NCI-H1105 treated with DMSO at 0.1 percent for 48 hours (cell line): ENCODE measurements at regions not wholly inside any gene's neighbourhood (a gene's known extent, or its start where the extent isn't known, plus 50 kb on each side); places are given as distances from the start of the nearest gene placed in this dataset.
"Not testable (repeated sequence)": the region's sequence is repeated elsewhere in the genome, so short reads cannot be mapped to it uniquely, and the experiment has no call there.

Experiments used
- DNase-seq: peaks from one replicate; lab custom pipeline; 2025; lab: John Stamatoyannopoulos, UW

DNA sequence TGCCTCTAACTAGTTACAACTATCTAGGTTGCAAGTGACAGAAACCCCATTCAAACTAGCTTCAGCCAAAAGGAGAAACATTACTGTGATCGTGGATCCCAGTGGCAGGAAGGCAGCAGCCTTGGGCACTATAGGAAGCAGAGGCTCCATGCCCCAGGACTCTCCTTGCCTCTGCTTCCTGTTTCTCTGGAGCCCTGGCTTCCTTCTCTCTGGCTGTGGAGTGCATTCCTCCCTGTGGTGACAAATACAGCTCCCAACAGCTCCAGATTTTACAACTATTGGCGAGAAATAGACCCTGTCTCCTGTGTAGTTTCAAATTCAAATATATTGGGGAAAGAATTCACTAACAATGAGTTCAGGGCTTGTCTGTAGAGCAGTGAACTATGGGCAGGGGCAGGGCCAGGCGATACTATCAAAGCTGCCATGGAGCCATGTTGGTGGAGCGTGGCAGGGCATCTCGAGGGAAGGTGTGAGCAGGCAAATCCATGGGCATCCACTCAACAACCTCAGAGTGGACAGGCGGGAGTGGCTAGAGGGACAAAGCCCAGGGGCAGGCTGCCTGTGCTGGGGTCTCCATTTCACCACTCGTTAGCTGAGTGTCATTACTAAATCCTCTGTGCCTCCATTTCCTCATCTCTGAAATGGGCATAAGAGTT, 189.5 kb downstream of the ERCC6L2 start:
- no peak for DNase-seq

GRCh38 chr9:96062854-96063253, 187.4 kb downstream of the ERCC6L2 start:
- no peak for DNase-seq

DNA sequence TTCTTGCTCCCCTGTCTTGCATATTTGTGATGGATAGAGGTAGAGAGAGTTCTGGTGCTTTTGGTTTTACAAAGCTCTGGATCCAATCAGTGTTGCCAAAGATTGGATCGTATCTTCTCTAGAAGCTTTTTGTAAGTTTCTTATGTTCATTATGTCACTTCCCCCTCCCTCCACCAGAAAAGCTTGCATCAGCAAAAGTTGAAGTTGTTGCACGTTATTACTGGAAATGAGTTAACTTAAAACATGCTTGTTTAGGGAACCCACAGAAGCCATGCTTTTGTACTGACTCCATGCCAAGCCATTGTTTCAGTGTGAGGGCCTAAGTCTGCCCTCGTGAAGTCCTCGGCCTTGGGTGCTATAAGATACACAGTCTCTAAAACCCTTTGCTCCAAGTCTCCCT, 186.5 kb downstream of the ERCC6L2 start:
- no peak for DNase-seq

DNA sequence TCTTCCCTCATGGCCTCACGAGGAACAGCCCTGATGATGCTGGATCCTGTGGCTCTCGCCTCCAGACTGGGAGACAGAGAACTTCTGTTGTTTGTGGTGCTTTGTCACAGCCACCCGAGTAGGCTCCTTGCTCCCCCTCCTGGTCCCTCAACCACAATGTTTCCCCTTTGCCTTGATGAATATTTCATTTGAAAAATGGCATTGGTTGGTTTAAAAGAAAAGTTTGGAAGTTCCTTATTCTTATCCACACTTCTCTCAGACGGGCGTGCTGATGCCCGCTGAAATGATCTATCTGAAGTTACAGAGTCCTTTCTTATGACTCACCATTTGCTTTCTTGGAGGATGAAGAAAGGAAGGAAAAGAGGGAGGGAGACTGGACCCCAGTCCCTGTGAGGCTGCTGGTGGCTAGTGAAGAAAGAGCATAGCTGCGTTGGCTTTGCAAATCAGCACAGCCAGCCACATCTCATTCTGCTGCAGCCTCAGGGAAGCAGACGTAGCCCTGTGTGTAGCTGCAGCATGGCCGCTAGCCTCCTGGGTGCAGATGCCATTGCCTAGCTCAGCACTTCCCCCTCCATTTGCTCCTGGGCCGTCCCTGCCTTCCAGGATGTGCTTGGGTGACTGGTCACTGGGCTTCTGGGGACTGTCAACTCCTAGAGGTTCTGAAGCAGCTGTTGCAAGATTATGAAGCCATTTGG, 185.9 kb downstream of the ERCC6L2 start:
- peak; percentile 17 for DNase-seq

DNA sequence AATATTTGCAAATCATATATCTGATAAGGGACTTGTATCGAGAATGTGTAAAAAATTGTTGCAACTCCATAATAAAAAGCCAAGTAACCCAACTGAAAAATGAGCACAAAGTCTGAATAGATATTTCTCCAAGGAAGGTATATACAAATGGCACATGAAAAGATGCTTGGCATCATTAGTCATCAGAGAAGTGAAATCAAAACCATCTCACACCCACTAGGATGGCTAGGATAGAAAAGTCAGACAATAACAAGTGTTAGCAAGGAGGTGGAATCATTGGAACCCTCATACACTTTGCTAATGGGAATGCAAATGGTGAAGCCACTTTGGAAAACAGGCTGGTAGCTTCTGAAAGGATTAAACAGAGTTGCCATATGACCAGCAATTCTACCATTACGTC, 182.7 kb downstream of the ERCC6L2 start:
- DNase-seq = no peak

DNA sequence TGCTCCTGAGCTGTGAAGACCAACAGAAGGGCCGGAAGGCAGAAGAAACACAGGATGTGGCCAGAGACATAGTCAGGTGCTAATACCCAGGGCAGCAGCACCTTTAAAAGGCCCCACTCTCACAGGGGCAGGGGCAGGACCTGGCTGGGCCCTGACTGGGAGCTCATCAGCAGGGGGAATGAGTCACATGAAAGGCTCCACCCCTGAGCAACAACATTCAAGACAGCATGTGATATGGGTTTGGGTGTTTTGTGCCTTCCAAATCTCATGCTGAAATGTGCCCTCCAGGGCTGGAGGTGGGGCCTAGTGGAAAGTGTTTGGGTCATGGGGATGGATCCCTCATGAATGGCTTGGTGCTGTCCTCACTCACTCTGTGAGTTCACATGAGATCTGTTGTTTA, 181.7 kb downstream of the ERCC6L2 start:
- no peak for DNase-seq

DNA sequence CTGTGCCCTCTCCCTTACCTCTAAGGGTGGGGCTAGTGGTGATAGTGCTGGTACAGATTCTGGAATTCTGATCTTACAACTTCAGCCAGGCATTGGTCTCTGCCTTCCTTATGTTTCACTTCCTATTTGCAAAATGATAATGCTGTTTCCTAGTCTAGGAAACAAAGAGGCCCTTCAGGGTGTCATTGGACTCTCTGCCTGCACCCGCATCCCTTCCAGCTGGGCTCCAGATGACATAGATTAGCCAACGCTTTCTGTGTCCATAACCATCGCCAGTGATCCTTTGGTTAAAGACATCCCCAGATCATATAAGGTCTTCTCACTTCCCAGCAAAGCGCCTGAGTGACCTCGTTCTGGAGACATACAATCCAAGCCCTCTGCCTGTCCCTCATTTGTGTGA, 180.7 kb downstream of the ERCC6L2 start:
- DNase-seq = no peak

DNA sequence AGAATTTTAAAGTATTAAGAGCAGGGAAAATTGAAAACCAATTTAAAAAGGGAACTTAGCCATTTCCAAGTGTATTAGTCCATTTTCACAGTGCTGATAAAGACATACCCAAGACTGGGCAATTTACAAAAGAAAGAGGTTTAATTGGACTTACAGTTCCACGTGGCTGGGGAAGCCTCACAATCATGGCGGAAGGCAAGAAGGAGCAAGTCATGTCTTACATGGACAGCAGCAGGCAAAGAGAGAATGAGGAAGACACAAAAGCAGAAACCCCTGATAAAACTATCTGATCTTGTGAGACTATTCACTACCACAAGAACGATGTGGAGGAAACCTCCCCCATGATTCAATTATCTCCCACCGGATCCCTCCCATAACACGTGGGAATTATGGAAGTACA, 178.8 kb downstream of the ERCC6L2 start:
- not testable (repeated sequence) for DNase-seq

DNA sequence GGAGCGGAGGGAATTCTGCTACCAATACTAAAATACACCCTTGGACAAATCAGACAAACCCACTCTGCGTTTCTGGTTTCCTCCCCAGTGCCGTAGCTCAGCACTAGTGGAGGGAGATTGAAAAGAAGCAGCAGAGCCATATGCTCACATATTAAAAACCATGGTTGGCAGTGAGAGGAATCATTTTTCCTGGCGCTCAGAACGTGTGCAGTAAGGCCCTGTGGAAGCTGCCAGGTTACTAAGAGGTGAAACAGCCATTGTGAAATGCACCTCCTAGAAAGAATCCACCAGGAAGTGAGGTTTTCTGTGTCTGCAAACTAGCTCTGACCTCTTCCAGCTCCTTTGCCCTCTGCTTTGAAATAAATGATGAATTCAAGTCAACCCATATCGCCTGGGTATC, 177.2 kb downstream of the ERCC6L2 start:
- no peak for DNase-seq

DNA sequence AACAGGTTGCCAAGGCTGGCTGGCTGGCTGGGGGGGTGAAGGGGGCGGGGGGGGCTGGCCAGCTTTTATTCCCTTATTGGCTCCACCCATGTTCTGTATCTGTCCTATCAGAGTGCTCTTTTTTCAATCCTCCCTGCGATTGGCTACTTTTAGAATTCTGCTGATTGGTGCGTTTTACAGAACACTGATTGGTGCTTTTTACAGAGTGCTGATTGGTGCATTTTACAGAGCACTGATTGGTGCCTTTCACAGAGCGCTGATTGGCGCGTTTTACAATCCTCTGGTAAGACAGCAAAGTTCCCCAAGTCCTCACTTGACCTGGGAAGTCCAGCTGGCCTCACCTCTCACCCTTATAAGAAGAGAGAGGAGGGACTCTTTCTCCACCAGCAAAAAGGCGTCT, 175.9 kb downstream of the ERCC6L2 start:
- DNase-seq = no peak

GRCh38 chr9:96050861-96051155, 175.3 kb downstream of the ERCC6L2 start:
- no peak for DNase-seq

- no peak for DNase-seq
These were observed 174.8 kb downstream of the ERCC6L2 start for GRCh38 chr9:96050048-96050860.

DNA sequence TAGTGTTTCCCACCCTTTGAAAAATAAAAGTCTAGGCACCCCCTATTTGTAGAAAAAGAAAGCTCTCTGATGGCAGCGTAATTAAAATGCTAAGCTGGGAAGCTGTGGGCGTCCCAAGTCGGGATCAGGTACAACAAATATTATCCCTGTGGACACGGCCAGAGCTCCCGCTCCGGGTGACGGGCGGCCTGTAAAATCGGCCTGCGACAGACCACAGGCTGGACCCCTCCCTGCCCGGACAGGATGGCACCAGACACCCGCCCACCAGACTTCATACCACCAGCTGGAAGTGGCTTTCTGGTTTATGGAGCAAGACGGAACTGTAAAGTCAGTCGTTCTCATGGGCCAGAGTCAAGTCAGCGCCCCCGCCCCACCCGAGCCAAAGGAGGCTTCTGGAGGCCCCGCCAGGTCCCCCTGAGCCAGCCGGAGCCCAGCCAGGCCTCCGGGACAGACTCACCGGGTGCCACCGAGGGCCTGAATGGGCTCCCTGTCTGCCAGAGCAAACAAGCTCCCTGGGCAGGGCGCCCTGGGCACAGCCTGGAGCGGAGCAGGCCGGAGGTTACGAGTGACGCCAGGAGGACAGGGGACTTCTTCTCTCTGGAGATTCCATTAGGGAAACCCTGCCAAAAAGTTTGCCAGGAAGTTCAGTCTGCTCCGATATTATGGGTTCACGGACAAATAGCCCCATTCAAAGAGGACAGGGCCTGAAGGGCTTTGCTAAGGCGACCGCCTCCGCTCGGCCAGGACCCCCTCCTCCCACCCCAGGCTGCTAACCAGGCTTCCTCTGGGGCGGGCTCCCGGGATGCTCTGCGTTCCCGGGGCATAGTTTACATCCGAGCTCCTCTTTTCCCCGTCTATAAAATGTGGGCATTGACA, 173.7 kb downstream of the ERCC6L2 start:
- DNase-seq = no peak

DNA sequence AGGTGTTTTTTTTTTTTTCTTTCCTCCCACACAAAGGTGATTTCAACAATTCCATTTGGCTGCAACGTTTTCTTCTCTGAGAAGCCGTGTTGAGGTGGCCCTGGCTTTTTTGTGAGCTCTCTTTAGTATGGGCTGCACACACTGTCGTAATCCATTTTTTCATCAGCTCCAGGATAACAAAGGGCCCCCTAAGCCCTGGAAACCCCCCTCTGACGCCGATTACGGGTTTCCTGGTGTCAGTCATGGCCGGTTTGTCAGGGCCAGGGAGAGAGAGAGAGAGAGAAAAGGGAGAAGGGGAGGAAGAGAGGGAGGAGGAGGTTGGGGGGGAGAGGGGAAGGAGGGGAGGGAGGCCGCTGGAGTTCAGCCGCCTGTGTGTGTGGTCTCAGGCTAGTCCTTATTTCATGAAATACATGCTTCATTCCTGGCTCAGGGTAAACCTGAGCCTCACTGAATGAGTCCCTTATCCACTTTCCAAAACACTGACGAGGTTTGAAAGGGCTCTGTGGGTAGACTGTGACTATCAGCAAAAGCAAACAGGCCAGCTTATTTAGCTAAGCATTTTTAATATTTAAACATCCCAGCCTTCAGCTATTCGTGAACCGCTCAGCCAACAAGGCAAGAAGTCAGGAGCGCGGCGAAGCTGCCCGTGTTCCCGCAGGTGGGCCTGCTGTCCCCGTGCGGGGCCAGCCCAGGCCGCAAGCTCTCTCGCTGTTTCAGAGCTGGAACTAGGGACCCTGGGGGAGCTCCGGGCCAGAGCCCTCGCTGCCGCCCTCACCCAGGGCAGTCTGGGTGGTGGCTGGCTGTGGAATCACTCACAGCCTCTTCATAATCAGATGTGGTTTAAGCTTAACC, 172.8 kb downstream of the ERCC6L2 start:
- DNase-seq = no peak

- DNase-seq = no peak
These were observed 172.2 kb downstream of the ERCC6L2 start for GRCh38 chr9:96047741-96048103.

DNA sequence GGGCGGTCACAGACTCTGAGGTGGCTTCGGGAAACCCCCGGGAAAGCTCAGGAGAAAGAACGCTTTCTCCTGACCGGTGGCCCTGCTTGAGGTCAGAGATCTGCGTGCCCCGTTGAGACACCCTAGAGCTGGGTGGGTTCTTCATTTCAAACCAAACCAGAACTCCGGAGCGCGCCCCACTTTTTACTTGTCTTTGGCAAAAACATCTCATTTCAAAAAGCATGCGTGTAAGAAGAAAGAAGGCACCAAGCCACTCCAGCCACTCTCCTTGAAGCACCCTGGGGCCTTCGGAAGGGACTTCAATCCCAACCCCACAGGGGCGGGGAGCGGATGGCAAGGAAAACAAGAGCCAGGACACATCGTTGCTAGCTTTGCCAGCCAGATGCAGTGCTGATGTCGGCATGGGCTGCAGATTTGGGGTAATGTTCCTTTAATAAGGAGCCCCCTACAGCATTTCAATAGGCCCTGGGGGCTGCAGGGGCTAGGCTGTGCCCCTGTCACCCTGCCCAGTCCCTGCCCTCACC, 171.7 kb downstream of the ERCC6L2 start:
- no peak for DNase-seq

GRCh38 chr9:96045811-96046210, 170.3 kb downstream of the ERCC6L2 start:
- DNase-seq = no peak

DNA sequence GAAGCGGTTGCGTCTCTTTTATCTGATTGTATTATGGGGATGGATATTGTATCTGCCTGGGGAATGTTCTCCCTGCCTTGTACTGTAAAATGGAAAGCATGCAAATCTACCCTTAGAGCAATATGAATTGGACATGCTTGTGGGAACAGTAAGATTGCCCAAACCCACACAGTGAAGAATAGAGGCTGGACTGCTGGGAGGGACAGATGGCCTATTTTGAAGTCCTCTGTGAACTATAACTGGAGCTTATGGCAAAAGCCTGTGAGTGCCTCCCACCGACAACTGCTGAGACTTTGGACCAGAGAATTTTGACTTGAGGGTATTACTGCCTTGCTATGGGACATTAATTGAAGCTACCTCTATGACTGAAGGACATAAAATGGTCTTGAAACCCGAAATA, 168.9 kb downstream of the ERCC6L2 start:
- no peak for DNase-seq

GRCh38 chr9:96040591-96041461, 165.3 kb downstream of the ERCC6L2 start:
- peak; percentile 38 for DNase-seq

GRCh38 chr9:96038914-96039313, 163.4 kb downstream of the ERCC6L2 start:
- no peak for DNase-seq
